HepG2 (cell line): ENCODE measurements at regions not wholly inside any gene's neighbourhood (a gene's known extent, or its start where the extent isn't known, plus 50 kb on each side); places are given as distances from the start of the nearest gene placed in this dataset.

ENCODE experiments used
- CTCF ChIP-seq: sonication (generic); formaldehyde crosslinking; IDR thresholded peaks from 2 replicates; pipeline ENCODE4 v1.5.0; 2020; ENCODE audit warnings: mild to moderate bottlenecking, missing genetic modification reagents, moderate library complexity
- ESRRA ChIP-seq: sonication (generic); formaldehyde crosslinking; IDR thresholded peaks from 2 replicates; pipeline ENCODE4 v1.5.1; 2020; ENCODE audit warnings: mild to moderate bottlenecking, low read depth, missing genetic modification reagents
- HNRNPH1 ChIP-seq: fragments of 200-400 bp; formaldehyde crosslinking; optimal IDR thresholded peaks from 2 replicates; pipeline ENCODE3; 2017; ENCODE audit warnings: mild to moderate bottlenecking, low read depth, low read length
- NR2F6 ChIP-seq, 2 experiments: IDR thresholded peaks; 2 replicates each; pipeline ENCODE4 v1.6.1; 2016; ENCODE audit warnings: antibody characterized with exemption in 1 of 2, mild to moderate bottlenecking in 1 of 2
- ZNF770 ChIP-seq: sonication (generic); formaldehyde crosslinking; IDR thresholded peaks from 2 replicates; pipeline ENCODE4 v1.5.0; 2020; ENCODE audit warnings: mild to moderate bottlenecking, missing genetic modification reagents

- TF ChIP-seq NR2F6 (IDR thresholded peaks at IDR 0.05), result no peak
- no peak for TF ChIP-seq NR2F6 (CRISPR knock-in tag; IDR thresholded peaks at IDR 0.05)
- no peak for TF ChIP-seq HNRNPH1
- TF ChIP-seq CTCF (CRISPR knock-in tag), result no peak
- no peak for TF ChIP-seq ZNF770 (CRISPR knock-in tag)
- TF ChIP-seq ESRRA, result no peak
Observed at GRCh38 chr1:186518822-186519381, 58.0 kb upstream of the PDC start.
